HG03571 (cell line): ENCODE measurements at regions not wholly inside any gene's neighbourhood (a gene's known extent, or its start where the extent isn't known, plus 50 kb on each side); places are given as distances from the start of the nearest gene placed in this dataset.

Experiments
- ATAC-seq: cut with Tn5 transposase; IDR thresholded peaks from one replicate; pipeline ENCODE4 v1.9.1; 2021; ENCODE audit not compliant: unreplicated experiment

GRCh38 chr7:35351466-35351865 is 97.6 kb upstream of the TBX20 start:
- ATAC-seq = no peak

- ATAC-seq = no peak
These were observed 94.9 kb upstream of the TBX20 start for GRCh38 chr7:35348611-35349400.

- ATAC-seq = no peak
These were observed 88.9 kb upstream of the TBX20 start for GRCh38 chr7:35342786-35343185.

- ATAC-seq = no peak
These were observed 85.9 kb upstream of the TBX20 start for GRCh38 chr7:35339811-35340210.

GRCh38 chr7:35336444-35336843 is 82.5 kb upstream of the TBX20 start:
- ATAC-seq = no peak

GRCh38 chr7:35334506-35334905 is 80.6 kb upstream of the TBX20 start:
- no peak for ATAC-seq

- no peak for ATAC-seq
These were observed 79.4 kb upstream of the TBX20 start for GRCh38 chr7:35333265-35333664.

- ATAC-seq = no peak
These were observed 78.1 kb upstream of the TBX20 start for GRCh38 chr7:35331730-35332678.

- no peak for ATAC-seq
These were observed 75.1 kb upstream of the TBX20 start for GRCh38 chr7:35329026-35329425.

- ATAC-seq = no peak
These were observed 65.7 kb upstream of the TBX20 start for GRCh38 chr7:35319606-35320005.

GRCh38 chr7:35316549-35316948 is 62.6 kb upstream of the TBX20 start:
- ATAC-seq = no peak

- ATAC-seq = no peak
These were observed 61.6 kb upstream of the TBX20 start for GRCh38 chr7:35315517-35315916.

- no peak for ATAC-seq
These were observed 60.5 kb upstream of the TBX20 start for GRCh38 chr7:35314354-35314753.

GRCh38 chr7:35313575-35313974 is 59.7 kb upstream of the TBX20 start:
- no peak for ATAC-seq
